Endothelial cell (in vitro differentiated cells): ENCODE measurements at regions not wholly inside any gene's neighbourhood (a gene's known extent, or its start where the extent isn't known, plus 50 kb on each side); places are given as distances from the start of the nearest gene placed in this dataset.

ENCODE experiments used
- DNase-seq: peaks from one replicate; pipeline ENCODE4 v3.0.0; 2021; ENCODE audit warnings: low spot score
- H3K27ac Mint-ChIP-seq: one replicate; pipeline ENCODE4 v1.8.0; 2021; ENCODE audit warnings: mixed read lengths, inconsistent platforms; ENCODE audit not compliant: unreplicated experiment
- H3K27me3 Mint-ChIP-seq: one replicate; pipeline ENCODE4 v1.8.0; 2021; ENCODE audit warnings: mild to moderate bottlenecking, moderate library complexity, mixed read lengths, inconsistent platforms; ENCODE audit not compliant: unreplicated experiment
- H3K36me3 Mint-ChIP-seq: one replicate; pipeline ENCODE4 v1.8.0; 2021; ENCODE audit warnings: mild to moderate bottlenecking, low read depth, mixed read lengths, inconsistent platforms; ENCODE audit not compliant: unreplicated experiment
- H3K4me1 Mint-ChIP-seq: one replicate; pipeline ENCODE4 v1.8.0; 2021; ENCODE audit warnings: mild to moderate bottlenecking, mixed read lengths, inconsistent platforms; ENCODE audit not compliant: unreplicated experiment
- H3K4me3 Mint-ChIP-seq: one replicate; pipeline ENCODE4 v1.8.0; 2021; ENCODE audit warnings: mild to moderate bottlenecking, mixed read lengths, inconsistent platforms; ENCODE audit not compliant: unreplicated experiment
- H3K9me3 Mint-ChIP-seq: one replicate; pipeline ENCODE4 v1.8.0; 2021; ENCODE audit warnings: mixed read lengths, inconsistent platforms; ENCODE audit not compliant: unreplicated experiment
- TF ChIP-seq, protein P1 (sequence below): fragments of 200-600 bp; sonication (generic); IDR thresholded peaks from one replicate; pipeline ENCODE4 v1.5.0; 2021; ENCODE audit warnings: antibody characterized with exemption; ENCODE audit not compliant: unreplicated experiment

DNA sequence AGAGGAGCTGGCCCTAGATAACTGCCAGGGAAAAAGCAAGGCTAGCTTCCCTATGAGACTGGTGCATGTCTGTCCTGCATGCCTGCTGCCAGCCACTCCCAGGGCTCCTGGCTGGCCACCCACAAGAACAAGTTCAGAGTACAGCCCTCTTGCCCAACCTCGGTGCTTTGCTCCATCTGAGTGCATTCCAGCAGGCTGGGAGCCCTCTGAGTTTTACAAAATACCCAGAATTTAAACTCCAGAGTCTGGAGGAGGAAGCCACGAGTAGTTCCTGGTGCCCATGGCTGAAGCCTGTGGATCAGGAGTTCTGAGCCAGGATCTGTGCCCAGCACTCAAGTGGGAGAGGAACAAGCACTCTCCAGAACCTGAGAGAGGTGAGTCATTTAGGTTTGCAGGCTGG lies 111.6 kb downstream of the MAGEE2 start:
- Mint-ChIP-seq H3K9me3 (no peaks in the 10 kb centered on the region), H3K4me1 (no peaks in the 10 kb centered on the region)

GRCh38 chrX:75655627-75656026 lies 129.4 kb downstream of the MAGEE2 start:
- no peak overlapping the region for H3K27ac Mint-ChIP-seq
- DNase-seq = no peak
- no peaks in the 10 kb centered on the region for H3K9me3 Mint-ChIP-seq
- TF ChIP-seq, protein P1, sequence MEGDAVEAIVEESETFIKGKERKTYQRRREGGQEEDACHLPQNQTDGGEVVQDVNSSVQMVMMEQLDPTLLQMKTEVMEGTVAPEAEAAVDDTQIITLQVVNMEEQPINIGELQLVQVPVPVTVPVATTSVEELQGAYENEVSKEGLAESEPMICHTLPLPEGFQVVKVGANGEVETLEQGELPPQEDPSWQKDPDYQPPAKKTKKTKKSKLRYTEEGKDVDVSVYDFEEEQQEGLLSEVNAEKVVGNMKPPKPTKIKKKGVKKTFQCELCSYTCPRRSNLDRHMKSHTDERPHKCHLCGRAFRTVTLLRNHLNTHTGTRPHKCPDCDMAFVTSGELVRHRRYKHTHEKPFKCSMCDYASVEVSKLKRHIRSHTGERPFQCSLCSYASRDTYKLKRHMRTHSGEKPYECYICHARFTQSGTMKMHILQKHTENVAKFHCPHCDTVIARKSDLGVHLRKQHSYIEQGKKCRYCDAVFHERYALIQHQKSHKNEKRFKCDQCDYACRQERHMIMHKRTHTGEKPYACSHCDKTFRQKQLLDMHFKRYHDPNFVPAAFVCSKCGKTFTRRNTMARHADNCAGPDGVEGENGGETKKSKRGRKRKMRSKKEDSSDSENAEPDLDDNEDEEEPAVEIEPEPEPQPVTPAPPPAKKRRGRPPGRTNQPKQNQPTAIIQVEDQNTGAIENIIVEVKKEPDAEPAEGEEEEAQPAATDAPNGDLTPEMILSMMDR = no peak
- no peaks in the 10 kb centered on the region for H3K27me3 Mint-ChIP-seq
- no peaks in the 10 kb centered on the region for H3K4me1 Mint-ChIP-seq
- no peak overlapping the region for H3K4me3 Mint-ChIP-seq
- H3K36me3 Mint-ChIP-seq = peaks cover 10% of the 10 kb centered on the region

More for the DNA sequence above, 111.6 kb downstream of the MAGEE2 start:
- H3K36me3 Mint-ChIP-seq = peaks cover 9% of the 10 kb centered on the region
- DNase-seq = no peak
- no peaks in the 10 kb centered on the region for H3K27me3 Mint-ChIP-seq
- H3K27ac Mint-ChIP-seq = no peak overlapping the region
- TF ChIP-seq, protein P1 = no peak
- H3K4me3 Mint-ChIP-seq = no peak overlapping the region

- no peaks in the 10 kb centered on the region for H3K27me3 Mint-ChIP-seq
- H3K4me1 Mint-ChIP-seq = no peaks in the 10 kb centered on the region
- H3K9me3 Mint-ChIP-seq = peaks cover 10% of the 10 kb centered on the region
- H3K4me3 Mint-ChIP-seq = no peak overlapping the region
- TF ChIP-seq, protein P1 = no peak
- H3K27ac Mint-ChIP-seq = no peak overlapping the region
- DNase-seq = no peak
- peaks cover 23% of the 10 kb centered on the region for H3K36me3 Mint-ChIP-seq
Observed at GRCh38 chrX:75649829-75650228, 127.0 kb upstream of the ZDHHC15 start.

- H3K9me3 Mint-ChIP-seq = peaks cover 10% of the 10 kb centered on the region
- H3K27me3 Mint-ChIP-seq = no peaks in the 10 kb centered on the region
- H3K4me3 Mint-ChIP-seq = no peak overlapping the region
- TF ChIP-seq, protein P1 = no peak
- no peak overlapping the region for H3K27ac Mint-ChIP-seq
- no peaks in the 10 kb centered on the region for H3K4me1 Mint-ChIP-seq
- peaks cover 27% of the 10 kb centered on the region for H3K36me3 Mint-ChIP-seq
- no peak for DNase-seq
Observed at GRCh38 chrX:75648803-75649588, 126.2 kb upstream of the ZDHHC15 start.

- Mint-ChIP-seq H3K27ac (no peak overlapping the region), H3K36me3 (peaks cover 7% of the 10 kb centered on the region), H3K9me3 (no peaks in the 10 kb centered on the region), H3K4me3 (no peak overlapping the region), H3K27me3 (no peaks in the 10 kb centered on the region), H3K4me1 (no peaks in the 10 kb centered on the region)
- TF ChIP-seq, protein P1 = no peak
- no peak for DNase-seq
Observed at GRCh38 chrX:75642811-75643361, 120.0 kb upstream of the ZDHHC15 start.
